Caco-2 (cell line): ENCODE measurements at regions not wholly inside any gene's neighbourhood (a gene's known extent, or its start where the extent isn't known, plus 50 kb on each side); places are given as distances from the start of the nearest gene placed in this dataset.
"Not testable (repeated sequence)": the region's sequence is repeated elsewhere in the genome, so short reads cannot be mapped to it uniquely, and the experiment has no call there.

Experiments
- BruUV-seq: library from RNA; stranded (reverse); fragments of 400-500 nt; replicated peaks from 2 replicates; lab custom pipeline; 2021; lab: Mats Ljungman, UMichigan
- CTCF ChIA-PET: fragments of 300-600 bp; sonication (Branson Sonifier 250); formaldehyde crosslinking; loops from one replicate; lab custom pipeline; 2022; ENCODE audit warnings: antibody characterized with exemption; lab: Charles Lee
- POLR2A ChIA-PET: fragments of 300-600 bp; sonication (Branson Sonifier 250); formaldehyde crosslinking; loops from one replicate; lab custom pipeline; 2022; ENCODE audit warnings: antibody characterized with exemption; lab: Charles Lee
- DNase-seq, 2 experiments: peaks; one replicate each; pipeline versions ENCODE4 v3.0.0 to v3.0.0-alpha.2; 2020 to 2022
- H3K27me3 ChIP-seq: replicated peaks from 2 replicates; pipeline ENCODE4 v1.6.0; 2011; ENCODE audit warnings: low read length; ENCODE audit not compliant: control insufficient read depth, insufficient read depth
- H3K36me3 ChIP-seq: 2 replicates; pipeline ENCODE4 v1.5.1; 2011; ENCODE audit warnings: low read length; ENCODE audit not compliant: control insufficient read depth, insufficient read depth
- H3K4me1 ChIP-seq: fragments of 250-450 bp; sonication (Bioruptor Pico); 2 replicates; pipeline ENCODE4 v1.5.1; 2020; ENCODE audit warnings: mild to moderate bottlenecking
- H3K4me3 ChIP-seq: 2 replicates; pipeline ENCODE4 v1.5.1; 2011; ENCODE audit warnings: low read depth, mild to moderate bottlenecking, control low read depth, low read length
- H3K9me3 ChIP-seq: fragments of 250-450 bp; sonication (Bioruptor Pico); 2 replicates; pipeline ENCODE4 v1.5.1; 2020; ENCODE audit warnings: mild to moderate bottlenecking, moderate library complexity
- H3K27ac Mint-ChIP-seq: one replicate; pipeline ENCODE4 v1.8.0; 2022; ENCODE audit warnings: mixed read lengths; ENCODE audit not compliant: unreplicated experiment
- H3K27me3 Mint-ChIP-seq: one replicate; pipeline ENCODE4 v1.8.0; 2022; ENCODE audit warnings: mixed read lengths; ENCODE audit not compliant: insufficient read depth, unreplicated experiment
- H3K36me3 Mint-ChIP-seq: one replicate; pipeline ENCODE4 v1.8.0; 2022; ENCODE audit warnings: mild to moderate bottlenecking, mixed read lengths; ENCODE audit not compliant: insufficient read depth, unreplicated experiment
- H3K4me1 Mint-ChIP-seq: one replicate; pipeline ENCODE4 v1.8.0; 2022; ENCODE audit warnings: low read depth, mixed read lengths; ENCODE audit not compliant: unreplicated experiment
- H3K4me3 Mint-ChIP-seq: one replicate; pipeline ENCODE4 v1.8.0; 2022; ENCODE audit warnings: mild to moderate bottlenecking, moderate library complexity, mixed read lengths; ENCODE audit not compliant: unreplicated experiment
- H3K9me3 Mint-ChIP-seq: one replicate; pipeline ENCODE4 v1.8.0; 2022; ENCODE audit warnings: mixed read lengths; ENCODE audit not compliant: unreplicated experiment
- CTCF ChIP-seq, 2 experiments: fragments of 200-600 bp in 1 of 2; IDR thresholded peaks; 1 replicate in 1 of 2; 2 replicates in 1 of 2; pipeline versions ENCODE4 v1.5.1 to v1.8.0; 2011 to 2022; ENCODE audit warnings: antibody characterized with exemption in 1 of 2, control low read depth in 1 of 2, inconsistent platforms in 1 of 2, low read depth in 1 of 2, low read length in 1 of 2, mild to moderate bottlenecking in 1 of 2, moderate library complexity in 1 of 2; ENCODE audit not compliant: insufficient read depth in 1 of 2, severe bottlenecking in 1 of 2, unreplicated experiment in 1 of 2
- intact Hi-C: fragments of 100-400 bp; cut with micrococcal nuclease; formaldehyde crosslinking; loops from one replicate; pipeline ENCODE4 v1.10.0; 2022; ENCODE audit not compliant: unreplicated experiment

- H3K4me1 Mint-ChIP-seq = peaks cover 26% of the 10 kb centered on the region
- POLR2A ChIA-PET = no interaction called here
- intact Hi-C loops = no loop called here
These were observed 245.2 kb downstream of the CYRIA start for GRCh38 chr2:16420421-16420820.

GRCh38 chr2:16417726-16418125 is 247.9 kb downstream of the CYRIA start:
- CTCF ChIA-PET = no interaction called here

More at GRCh38 chr2:16420421-16420820, 245.2 kb downstream of the CYRIA start:
- H3K9me3 ChIP-seq = 0 out of 2 replicates have a peak, but pooled peaks cover 3% of the 10 kb centered on the region
- DNase-seq = no peak
- peaks cover 26% of the 10 kb centered on the region for H3K9me3 Mint-ChIP-seq
- no peak for TF ChIP-seq CTCF (IDR thresholded peaks at IDR 0.05; ENCODE audit: insufficient read depth in 1 of 2, low read depth in 1 of 2, low read length in 1 of 2, severe bottlenecking in 1 of 2, unreplicated experiment in 1 of 2)
- peaks cover 21% of the 10 kb centered on the region for H3K36me3 Mint-ChIP-seq
- H3K27ac Mint-ChIP-seq = no peak overlapping the region
- no peaks in the 10 kb centered on the region for H3K27me3 ChIP-seq
- H3K4me3 ChIP-seq = no peak overlapping the region
- no peak overlapping the region for H3K4me3 Mint-ChIP-seq
- H3K27me3 Mint-ChIP-seq = no peaks in the 10 kb centered on the region
- peaks cover 22% of the 10 kb centered on the region for H3K4me1 ChIP-seq
- CTCF ChIA-PET = no interaction called here
- H3K36me3 ChIP-seq = no peaks in the 10 kb centered on the region; the same call in 1 of the 2 replicates
- no TSS peak for BruUV-seq

GRCh38 chr2:16416651-16417050 is 249.0 kb downstream of the CYRIA start:
- H3K4me3 ChIP-seq = no peak overlapping the region
- DNase-seq = no peak
- intact Hi-C loops = no loop called here
- BruUV-seq = no TSS peak
- peaks cover 31% of the 10 kb centered on the region for H3K4me1 Mint-ChIP-seq
- H3K27me3 Mint-ChIP-seq = no peaks in the 10 kb centered on the region
- H3K4me1 ChIP-seq = peaks cover 4% of the 10 kb centered on the region; the same call in 1 of the 2 replicates
- no peak overlapping the region for H3K27ac Mint-ChIP-seq
- H3K4me3 Mint-ChIP-seq = no peak overlapping the region
- POLR2A ChIA-PET = interaction anchor here (1.4 kb wide), 1 partner anchor 9 kb away, joined by 3 read pairs; no protein-coding TSS in a partner anchor
- no peaks in the 10 kb centered on the region for H3K36me3 ChIP-seq
- H3K36me3 Mint-ChIP-seq = peaks cover 6% of the 10 kb centered on the region
- CTCF ChIA-PET = interaction anchor here (0.8 kb wide), 1 partner anchor 9 kb away, joined by 3 read pairs; no protein-coding TSS in a partner anchor
- no peaks in the 10 kb centered on the region for H3K27me3 ChIP-seq
- no peak for TF ChIP-seq CTCF (IDR thresholded peaks at IDR 0.05; ENCODE audit: insufficient read depth in 1 of 2, low read depth in 1 of 2, low read length in 1 of 2, severe bottlenecking in 1 of 2, unreplicated experiment in 1 of 2)
- peaks cover 38% of the 10 kb centered on the region for H3K9me3 Mint-ChIP-seq
- peaks cover 10% of the 10 kb centered on the region; the same call in 1 of the 2 replicates for H3K9me3 ChIP-seq

More at GRCh38 chr2:16417726-16418125, 247.9 kb downstream of the CYRIA start:
- Mint-ChIP-seq H3K27ac (no peak overlapping the region), H3K4me3 (no peak overlapping the region), H3K36me3 (peaks cover 6% of the 10 kb centered on the region), H3K27me3 (no peaks in the 10 kb centered on the region), H3K4me1 (peaks cover 27% of the 10 kb centered on the region), H3K9me3 (peaks cover 28% of the 10 kb centered on the region)
- Histone ChIP-seq H3K4me1 (no peaks in the 10 kb centered on the region), H3K4me3 (no peak overlapping the region), H3K9me3 (peaks cover 10% of the 10 kb centered on the region; the same call in 1 of the 2 replicates), H3K36me3 (no peaks in the 10 kb centered on the region), H3K27me3 (no peaks in the 10 kb centered on the region)
- POLR2A ChIA-PET = interaction anchor here (1.4 kb wide), 1 partner anchor 8 kb away, joined by 3 read pairs; no protein-coding TSS in a partner anchor
- no peak for DNase-seq
- BruUV-seq = no TSS peak
- intact Hi-C loops = no loop called here
- no peak for TF ChIP-seq CTCF (IDR thresholded peaks at IDR 0.05; ENCODE audit: insufficient read depth in 1 of 2, low read depth in 1 of 2, low read length in 1 of 2, severe bottlenecking in 1 of 2, unreplicated experiment in 1 of 2)

- H3K36me3 Mint-ChIP-seq, H3K27me3 Mint-ChIP-seq, H3K4me1 ChIP-seq, H3K4me3 ChIP-seq, H3K4me3 Mint-ChIP-seq, H3K27me3 ChIP-seq, BruUV-seq, intact Hi-C loops, H3K27ac Mint-ChIP-seq, POLR2A ChIA-PET, CTCF ChIA-PET, DNase-seq, H3K36me3 ChIP-seq: not testable (repeated sequence)
- Mint-ChIP-seq H3K9me3 (peaks cover 46% of the 10 kb centered on the region), H3K4me1 (peaks cover 39% of the 10 kb centered on the region)
- peaks cover 10% of the 10 kb centered on the region; the same call in 1 of the 2 replicates for H3K9me3 ChIP-seq
These were observed 249.8 kb downstream of the CYRIA start for GRCh38 chr2:16415861-16416260.
